ENCODE measurements at regions not wholly inside any gene's neighbourhood (a gene's known extent, or its start where the extent isn't known, plus 50 kb on each side); places are given as distances from the start of the nearest gene placed in this dataset.

DNA sequence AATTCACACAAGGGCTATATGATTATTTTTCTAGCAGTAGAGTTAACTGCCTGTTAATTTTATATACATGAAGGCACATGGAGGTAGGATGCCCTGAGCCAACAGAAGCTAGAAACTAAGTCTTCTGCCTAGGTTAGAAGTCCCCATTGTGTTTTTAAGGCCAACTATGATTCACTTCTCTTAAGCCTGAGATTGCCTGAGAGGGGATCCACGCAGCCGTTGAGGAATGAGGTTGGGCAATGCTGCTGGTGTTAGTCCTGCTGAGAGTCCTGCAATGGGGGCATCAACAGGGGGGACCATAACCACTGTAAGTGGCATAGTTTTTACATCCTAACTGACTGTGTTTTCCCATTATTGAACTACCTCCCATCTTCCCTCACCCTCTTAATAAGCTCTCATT lies 60.1 kb upstream of the PFN2 start:
- TF ChIP-seq, protein P1, sequence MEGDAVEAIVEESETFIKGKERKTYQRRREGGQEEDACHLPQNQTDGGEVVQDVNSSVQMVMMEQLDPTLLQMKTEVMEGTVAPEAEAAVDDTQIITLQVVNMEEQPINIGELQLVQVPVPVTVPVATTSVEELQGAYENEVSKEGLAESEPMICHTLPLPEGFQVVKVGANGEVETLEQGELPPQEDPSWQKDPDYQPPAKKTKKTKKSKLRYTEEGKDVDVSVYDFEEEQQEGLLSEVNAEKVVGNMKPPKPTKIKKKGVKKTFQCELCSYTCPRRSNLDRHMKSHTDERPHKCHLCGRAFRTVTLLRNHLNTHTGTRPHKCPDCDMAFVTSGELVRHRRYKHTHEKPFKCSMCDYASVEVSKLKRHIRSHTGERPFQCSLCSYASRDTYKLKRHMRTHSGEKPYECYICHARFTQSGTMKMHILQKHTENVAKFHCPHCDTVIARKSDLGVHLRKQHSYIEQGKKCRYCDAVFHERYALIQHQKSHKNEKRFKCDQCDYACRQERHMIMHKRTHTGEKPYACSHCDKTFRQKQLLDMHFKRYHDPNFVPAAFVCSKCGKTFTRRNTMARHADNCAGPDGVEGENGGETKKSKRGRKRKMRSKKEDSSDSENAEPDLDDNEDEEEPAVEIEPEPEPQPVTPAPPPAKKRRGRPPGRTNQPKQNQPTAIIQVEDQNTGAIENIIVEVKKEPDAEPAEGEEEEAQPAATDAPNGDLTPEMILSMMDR (IDR thresholded peaks at IDR 0.05) = no peak
- no peak for TF ChIP-seq EP300 (IDR thresholded peaks at IDR 0.05)
